ENCODE measurements at regions not wholly inside any gene's neighbourhood (a gene's known extent, or its start where the extent isn't known, plus 50 kb on each side); places are given as distances from the start of the nearest gene placed in this dataset.
"Not testable (repeated sequence)": the region's sequence is repeated elsewhere in the genome, so short reads cannot be mapped to it uniquely, and the experiment has no call there.

DNA sequence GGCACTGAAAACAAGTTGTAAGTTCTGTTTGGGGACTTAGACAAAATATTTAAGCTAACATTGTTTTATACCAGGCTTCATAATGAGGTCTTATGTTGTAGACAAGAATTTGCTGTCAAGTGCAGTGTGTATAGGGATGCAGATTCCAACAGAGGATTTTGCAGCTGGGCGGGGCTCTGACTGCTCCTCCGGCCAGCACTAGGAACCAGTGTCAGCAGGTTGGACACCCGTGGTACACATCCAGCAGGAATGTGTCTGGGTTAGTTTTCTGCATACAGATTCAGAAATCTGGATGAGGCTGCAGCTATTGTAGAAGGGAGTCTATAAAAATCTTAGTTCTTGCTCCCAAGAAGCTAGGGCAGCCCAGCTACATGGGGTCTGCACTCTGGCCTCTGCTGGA is 194.3 kb upstream of the RBM19 start:
- H3K27ac ChIP-seq = no peak overlapping the region
- H3K4me3 ChIP-seq = no peak overlapping the region
- H3K27me3 ChIP-seq = peaks cover 0 to 2% of the 10 kb centered on the region in 2 donors
- intact Hi-C loops (cut with DNase I; ENCODE audit: low total_unique reads) = no loop called here
- no peaks in the 10 kb centered on the region for H3K4me1 ChIP-seq
- no peaks in the 10 kb centered on the region for H3K36me3 ChIP-seq
- no peak for DNase-seq
- H3K9me3 ChIP-seq = no peaks in the 10 kb centered on the region
- TF ChIP-seq, protein P1, sequence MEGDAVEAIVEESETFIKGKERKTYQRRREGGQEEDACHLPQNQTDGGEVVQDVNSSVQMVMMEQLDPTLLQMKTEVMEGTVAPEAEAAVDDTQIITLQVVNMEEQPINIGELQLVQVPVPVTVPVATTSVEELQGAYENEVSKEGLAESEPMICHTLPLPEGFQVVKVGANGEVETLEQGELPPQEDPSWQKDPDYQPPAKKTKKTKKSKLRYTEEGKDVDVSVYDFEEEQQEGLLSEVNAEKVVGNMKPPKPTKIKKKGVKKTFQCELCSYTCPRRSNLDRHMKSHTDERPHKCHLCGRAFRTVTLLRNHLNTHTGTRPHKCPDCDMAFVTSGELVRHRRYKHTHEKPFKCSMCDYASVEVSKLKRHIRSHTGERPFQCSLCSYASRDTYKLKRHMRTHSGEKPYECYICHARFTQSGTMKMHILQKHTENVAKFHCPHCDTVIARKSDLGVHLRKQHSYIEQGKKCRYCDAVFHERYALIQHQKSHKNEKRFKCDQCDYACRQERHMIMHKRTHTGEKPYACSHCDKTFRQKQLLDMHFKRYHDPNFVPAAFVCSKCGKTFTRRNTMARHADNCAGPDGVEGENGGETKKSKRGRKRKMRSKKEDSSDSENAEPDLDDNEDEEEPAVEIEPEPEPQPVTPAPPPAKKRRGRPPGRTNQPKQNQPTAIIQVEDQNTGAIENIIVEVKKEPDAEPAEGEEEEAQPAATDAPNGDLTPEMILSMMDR (IDR thresholded peaks at IDR 0.05) = no peak

DNA sequence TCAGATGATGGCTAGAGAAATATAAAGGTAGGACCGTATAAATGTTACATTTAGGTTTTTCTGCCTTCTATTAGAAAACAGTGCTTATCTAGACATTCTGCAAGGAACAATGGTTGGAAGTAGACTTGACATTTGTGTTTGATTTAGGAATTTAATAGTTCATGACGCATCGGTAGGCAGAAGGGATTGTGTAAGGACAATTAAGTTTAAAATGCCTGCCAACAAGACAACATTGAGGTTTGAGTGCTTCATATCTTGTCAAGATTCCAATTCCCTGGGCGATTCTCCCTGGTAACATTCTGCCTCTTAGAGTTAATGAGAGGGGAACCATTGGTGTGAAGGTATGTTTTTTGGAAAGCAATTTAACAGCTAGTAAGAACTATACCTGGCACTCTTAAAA is 186.8 kb upstream of the RBM19 start:
- no peaks in the 10 kb centered on the region for H3K4me1 ChIP-seq
- DNase-seq = no peak
- intact Hi-C loops (cut with DNase I; ENCODE audit: low total_unique reads) = no loop called here
- peaks cover 0 to 10% of the 10 kb centered on the region in 2 donors for H3K27me3 ChIP-seq
- no peaks in the 10 kb centered on the region for H3K9me3 ChIP-seq
- no peak overlapping the region for H3K27ac ChIP-seq
- no peak overlapping the region for H3K4me3 ChIP-seq
- H3K36me3 ChIP-seq = no peaks in the 10 kb centered on the region
- TF ChIP-seq, protein P1 (IDR thresholded peaks at IDR 0.05) = no peak

DNA sequence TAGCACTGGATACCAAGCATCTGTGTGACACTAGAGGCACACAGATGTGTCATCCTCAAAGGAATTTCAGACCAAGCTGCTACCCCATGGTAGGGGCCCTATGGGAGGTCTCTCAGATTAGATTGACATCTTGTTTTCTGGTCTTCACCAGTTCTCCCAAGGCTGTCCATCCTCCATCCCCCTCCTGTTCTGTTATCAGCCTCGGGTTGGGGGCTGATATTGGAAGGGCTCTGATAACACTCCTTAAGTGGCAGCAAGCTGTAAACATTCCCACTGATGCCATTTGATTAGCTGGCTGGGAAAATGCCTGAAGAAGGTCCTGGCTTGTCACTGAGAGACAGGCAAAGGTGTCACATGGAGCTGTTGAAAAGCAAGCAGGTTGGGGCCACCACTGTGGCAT is 185.9 kb upstream of the RBM19 start:
- Histone ChIP-seq H3K27me3 (peaks cover 0 to 10% of the 10 kb centered on the region in 2 donors), H3K4me1 (no peaks in the 10 kb centered on the region), H3K4me3 (no peak overlapping the region), H3K27ac (no peak overlapping the region), H3K9me3 (no peaks in the 10 kb centered on the region), H3K36me3 (no peaks in the 10 kb centered on the region)
- no peak for DNase-seq
- TF ChIP-seq, protein P1 (IDR thresholded peaks at IDR 0.05) = no peak
- intact Hi-C loops (cut with DNase I; ENCODE audit: low total_unique reads) = no loop called here

DNA sequence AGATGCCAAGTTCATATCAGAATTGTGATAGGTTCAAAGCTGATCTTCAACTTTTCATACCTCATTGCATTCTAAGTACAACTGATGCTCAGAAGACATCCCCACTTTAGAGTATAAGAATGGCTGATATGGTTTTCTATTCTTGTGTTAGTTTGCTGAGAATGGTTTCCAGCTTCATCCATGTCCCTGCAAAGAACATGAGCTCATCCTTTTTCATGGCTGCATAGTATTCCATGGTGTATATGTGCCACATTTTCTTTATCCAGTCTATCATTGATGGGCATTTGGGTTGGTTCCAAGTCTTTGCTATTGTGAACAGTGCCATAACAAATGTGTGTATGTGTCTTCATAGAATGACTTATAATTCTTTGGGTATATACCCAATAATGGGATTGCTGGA is 184.5 kb upstream of the RBM19 start:
- H3K4me1 ChIP-seq; H3K27ac ChIP-seq; H3K9me3 ChIP-seq; H3K36me3 ChIP-seq; H3K4me3 ChIP-seq; intact Hi-C loops (cut with DNase I; ENCODE audit: low total_unique reads); H3K27me3 ChIP-seq; DNase-seq: not testable (repeated sequence)

DNA sequence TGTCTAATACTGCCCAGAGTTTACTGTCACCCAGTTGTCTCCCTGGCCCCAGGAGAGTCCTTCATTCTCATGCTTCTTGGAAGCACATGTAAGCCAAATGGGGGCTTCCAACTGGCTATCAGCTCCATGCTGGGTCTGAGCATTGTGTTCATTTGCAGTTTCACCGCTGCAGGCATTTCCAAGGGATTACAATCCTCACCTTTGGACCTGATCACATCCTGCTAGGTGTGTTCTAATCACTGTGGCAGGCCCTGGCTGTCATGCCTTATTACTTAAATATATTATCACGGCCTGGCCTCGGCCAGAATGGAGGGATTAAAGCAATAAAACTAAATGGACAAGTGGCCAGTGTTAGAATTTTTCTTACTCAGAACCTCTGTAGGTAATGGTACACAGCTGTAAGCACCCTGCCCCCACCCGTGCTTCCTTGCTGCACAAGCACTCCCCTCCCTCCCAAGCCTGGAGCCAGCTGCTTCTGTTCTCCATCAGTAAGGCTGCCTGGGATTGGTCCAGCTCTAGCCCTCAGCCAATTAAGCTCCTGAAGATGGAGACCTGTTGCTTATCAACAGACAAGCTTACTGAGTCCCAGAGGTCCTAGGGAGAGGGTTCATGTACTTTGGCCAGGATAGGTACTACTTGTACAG is 175.9 kb upstream of the RBM19 start:
- Histone ChIP-seq H3K4me3 (no peak overlapping the region), H3K9me3 (no peaks in the 10 kb centered on the region), H3K27ac (no peak overlapping the region), H3K4me1 (no peaks in the 10 kb centered on the region), H3K27me3 (peaks cover 0 to 8% of the 10 kb centered on the region in 2 donors), H3K36me3 (no peaks in the 10 kb centered on the region)
- intact Hi-C loops (cut with DNase I; ENCODE audit: low total_unique reads) = no loop called here
- DNase-seq = no peak
- TF ChIP-seq, protein P1 (IDR thresholded peaks at IDR 0.05) = no peak

DNA sequence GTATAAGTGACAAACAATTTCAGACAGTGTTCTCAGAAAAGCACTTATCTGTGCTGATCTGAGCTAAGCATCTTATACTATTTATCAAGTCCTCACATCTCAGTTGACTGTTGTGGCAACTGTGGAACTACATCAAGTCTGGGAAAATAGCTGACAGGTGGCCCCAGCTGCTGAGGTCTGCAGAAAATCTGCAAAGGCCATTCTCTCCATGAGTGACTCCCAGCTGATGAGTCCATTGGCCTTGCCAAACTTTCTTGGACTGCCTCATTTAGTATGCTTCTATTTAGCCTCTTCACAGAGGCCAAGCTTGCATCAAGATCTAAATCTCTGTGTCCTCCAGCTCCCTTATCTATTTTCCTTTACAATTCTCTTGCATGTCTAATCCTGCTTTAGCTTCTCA is 174.5 kb upstream of the RBM19 start:
- Histone ChIP-seq H3K4me3 (no peak overlapping the region), H3K27me3 (peaks cover 0 to 8% of the 10 kb centered on the region in 2 donors), H3K4me1 (no peaks in the 10 kb centered on the region), H3K36me3 (no peaks in the 10 kb centered on the region), H3K27ac (no peak overlapping the region), H3K9me3 (no peaks in the 10 kb centered on the region)
- DNase-seq = no peak
- TF ChIP-seq, protein P1 (IDR thresholded peaks at IDR 0.05) = no peak
- intact Hi-C loops (cut with DNase I; ENCODE audit: low total_unique reads) = no loop called here

Measured in tibial artery (tissue), 4 donors.